ENCODE measurements at regions not wholly inside any gene's neighbourhood (a gene's known extent, or its start where the extent isn't known, plus 50 kb on each side); places are given as distances from the start of the nearest gene placed in this dataset.

GRCh38 chr12:65567820-65568219, 256.5 kb upstream of the HMGA2 start:
- no peak for TF ChIP-seq ZFX (IDR thresholded peaks at IDR 0.05)
- no peak for TF ChIP-seq CTCF (conservative IDR thresholded peaks at IDR 0.05)
- no peak overlapping the region for H3K27ac ChIP-seq

- no peak for TF ChIP-seq ZFX (IDR thresholded peaks at IDR 0.05)
- no peak for TF ChIP-seq CTCF (conservative IDR thresholded peaks at IDR 0.05)
- no peak overlapping the region for H3K27ac ChIP-seq
Measured at GRCh38 chr12:65568517-65568916, 255.8 kb upstream of the HMGA2 start.

GRCh38 chr12:65570451-65571130, 253.7 kb upstream of the HMGA2 start:
- TF ChIP-seq CTCF (conservative IDR thresholded peaks at IDR 0.05) (no peak), ZFX (IDR thresholded peaks at IDR 0.05) (no peak)
- no peak overlapping the region for H3K27ac ChIP-seq

- H3K27ac ChIP-seq = no peak overlapping the region
- TF ChIP-seq CTCF (conservative IDR thresholded peaks at IDR 0.05) = no peak
- no peak for TF ChIP-seq ZFX (IDR thresholded peaks at IDR 0.05)
Measured at GRCh38 chr12:65574867-65575266, 249.4 kb upstream of the HMGA2 start.

- no peak overlapping the region for H3K27ac ChIP-seq
- no peak for TF ChIP-seq CTCF (conservative IDR thresholded peaks at IDR 0.05)
- no peak for TF ChIP-seq ZFX (IDR thresholded peaks at IDR 0.05)
Measured at GRCh38 chr12:65584016-65584415, 240.3 kb upstream of the HMGA2 start.

- H3K27ac ChIP-seq = no peak overlapping the region
- TF ChIP-seq CTCF (conservative IDR thresholded peaks at IDR 0.05) = no peak
- TF ChIP-seq ZFX (IDR thresholded peaks at IDR 0.05) = no peak
Measured at GRCh38 chr12:65585648-65586602, 238.4 kb upstream of the HMGA2 start.

- TF ChIP-seq ZFX (IDR thresholded peaks at IDR 0.05) = no peak
- no peak for TF ChIP-seq CTCF (conservative IDR thresholded peaks at IDR 0.05)
- no peak overlapping the region for H3K27ac ChIP-seq
Measured at GRCh38 chr12:65586796-65587195, 237.5 kb upstream of the HMGA2 start.

Measured in C4-2B (cell line).